ENCODE measurements at regions not wholly inside any gene's neighbourhood (a gene's known extent, or its start where the extent isn't known, plus 50 kb on each side); places are given as distances from the start of the nearest gene placed in this dataset.

- TF ChIP-seq SIN3A (IDR thresholded peaks at IDR 0.05; ENCODE audit: borderline replicate concordance, low read depth, low read length) (no peak), EZH2phosphoT487 (IDR thresholded peaks at IDR 0.05; ENCODE audit: borderline replicate concordance, low read depth) (no peak), CTCF (IDR thresholded peaks at IDR 0.05) (peak; percentile 88), POLR2AphosphoS5 (IDR thresholded peaks at IDR 0.05; ENCODE audit: low read depth, low read length) (no peak), EP300 (IDR thresholded peaks at IDR 0.05; ENCODE audit: borderline replicate concordance in 1 of 2, low read depth in 1 of 2, low read length in 1 of 2) (no peak), RFX5 (IDR thresholded peaks at IDR 0.05; ENCODE audit: low read length) (no peak), CHD2 (IDR thresholded peaks at IDR 0.05; ENCODE audit: low read length, partially characterized antibody) (no peak), YY1 (IDR thresholded peaks at IDR 0.05; ENCODE audit: low read depth) (no peak), GATA2 (CRISPR knock-in tag; IDR thresholded peaks at IDR 0.05) (no peak), FOSL2 (IDR thresholded peaks at IDR 0.05; ENCODE audit: borderline replicate concordance, low read depth) (no peak)
- TF ChIP-seq, protein P1, sequence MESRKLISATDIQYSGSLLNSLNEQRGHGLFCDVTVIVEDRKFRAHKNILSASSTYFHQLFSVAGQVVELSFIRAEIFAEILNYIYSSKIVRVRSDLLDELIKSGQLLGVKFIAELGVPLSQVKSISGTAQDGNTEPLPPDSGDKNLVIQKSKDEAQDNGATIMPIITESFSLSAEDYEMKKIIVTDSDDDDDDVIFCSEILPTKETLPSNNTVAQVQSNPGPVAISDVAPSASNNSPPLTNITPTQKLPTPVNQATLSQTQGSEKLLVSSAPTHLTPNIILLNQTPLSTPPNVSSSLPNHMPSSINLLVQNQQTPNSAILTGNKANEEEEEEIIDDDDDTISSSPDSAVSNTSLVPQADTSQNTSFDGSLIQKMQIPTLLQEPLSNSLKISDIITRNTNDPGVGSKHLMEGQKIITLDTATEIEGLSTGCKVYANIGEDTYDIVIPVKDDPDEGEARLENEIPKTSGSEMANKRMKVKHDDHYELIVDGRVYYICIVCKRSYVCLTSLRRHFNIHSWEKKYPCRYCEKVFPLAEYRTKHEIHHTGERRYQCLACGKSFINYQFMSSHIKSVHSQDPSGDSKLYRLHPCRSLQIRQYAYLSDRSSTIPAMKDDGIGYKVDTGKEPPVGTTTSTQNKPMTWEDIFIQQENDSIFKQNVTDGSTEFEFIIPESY (IDR thresholded peaks at IDR 0.05; ENCODE audit: borderline replicate concordance, low read depth): no peak
- TF ChIP-seq, protein P2, sequence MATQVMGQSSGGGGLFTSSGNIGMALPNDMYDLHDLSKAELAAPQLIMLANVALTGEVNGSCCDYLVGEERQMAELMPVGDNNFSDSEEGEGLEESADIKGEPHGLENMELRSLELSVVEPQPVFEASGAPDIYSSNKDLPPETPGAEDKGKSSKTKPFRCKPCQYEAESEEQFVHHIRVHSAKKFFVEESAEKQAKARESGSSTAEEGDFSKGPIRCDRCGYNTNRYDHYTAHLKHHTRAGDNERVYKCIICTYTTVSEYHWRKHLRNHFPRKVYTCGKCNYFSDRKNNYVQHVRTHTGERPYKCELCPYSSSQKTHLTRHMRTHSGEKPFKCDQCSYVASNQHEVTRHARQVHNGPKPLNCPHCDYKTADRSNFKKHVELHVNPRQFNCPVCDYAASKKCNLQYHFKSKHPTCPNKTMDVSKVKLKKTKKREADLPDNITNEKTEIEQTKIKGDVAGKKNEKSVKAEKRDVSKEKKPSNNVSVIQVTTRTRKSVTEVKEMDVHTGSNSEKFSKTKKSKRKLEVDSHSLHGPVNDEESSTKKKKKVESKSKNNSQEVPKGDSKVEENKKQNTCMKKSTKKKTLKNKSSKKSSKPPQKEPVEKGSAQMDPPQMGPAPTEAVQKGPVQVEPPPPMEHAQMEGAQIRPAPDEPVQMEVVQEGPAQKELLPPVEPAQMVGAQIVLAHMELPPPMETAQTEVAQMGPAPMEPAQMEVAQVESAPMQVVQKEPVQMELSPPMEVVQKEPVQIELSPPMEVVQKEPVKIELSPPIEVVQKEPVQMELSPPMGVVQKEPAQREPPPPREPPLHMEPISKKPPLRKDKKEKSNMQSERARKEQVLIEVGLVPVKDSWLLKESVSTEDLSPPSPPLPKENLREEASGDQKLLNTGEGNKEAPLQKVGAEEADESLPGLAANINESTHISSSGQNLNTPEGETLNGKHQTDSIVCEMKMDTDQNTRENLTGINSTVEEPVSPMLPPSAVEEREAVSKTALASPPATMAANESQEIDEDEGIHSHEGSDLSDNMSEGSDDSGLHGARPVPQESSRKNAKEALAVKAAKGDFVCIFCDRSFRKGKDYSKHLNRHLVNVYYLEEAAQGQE (IDR thresholded peaks at IDR 0.05; ENCODE audit: low read depth, low read length): no peak
- TF ChIP-seq, protein P3, sequence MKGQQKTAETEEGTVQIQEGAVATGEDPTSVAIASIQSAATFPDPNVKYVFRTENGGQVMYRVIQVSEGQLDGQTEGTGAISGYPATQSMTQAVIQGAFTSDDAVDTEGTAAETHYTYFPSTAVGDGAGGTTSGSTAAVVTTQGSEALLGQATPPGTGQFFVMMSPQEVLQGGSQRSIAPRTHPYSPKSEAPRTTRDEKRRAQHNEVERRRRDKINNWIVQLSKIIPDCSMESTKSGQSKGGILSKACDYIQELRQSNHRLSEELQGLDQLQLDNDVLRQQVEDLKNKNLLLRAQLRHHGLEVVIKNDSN (IDR thresholded peaks at IDR 0.05; ENCODE audit: borderline replicate concordance, low read depth): no peak
These were observed 163.4 kb upstream of the CIBAR2 start for GRCh38 chr16:85275533-85276249.
